Kidney glomerular epithelial cell (primary cell): ENCODE measurements at regions not wholly inside any gene's neighbourhood (a gene's known extent, or its start where the extent isn't known, plus 50 kb on each side); places are given as distances from the start of the nearest gene placed in this dataset.
"Not testable (repeated sequence)": the region's sequence is repeated elsewhere in the genome, so short reads cannot be mapped to it uniquely, and the experiment has no call there.

Experiments
- DNase-seq: peaks from one replicate; lab custom pipeline; 2025; lab: John Stamatoyannopoulos, UW

DNA sequence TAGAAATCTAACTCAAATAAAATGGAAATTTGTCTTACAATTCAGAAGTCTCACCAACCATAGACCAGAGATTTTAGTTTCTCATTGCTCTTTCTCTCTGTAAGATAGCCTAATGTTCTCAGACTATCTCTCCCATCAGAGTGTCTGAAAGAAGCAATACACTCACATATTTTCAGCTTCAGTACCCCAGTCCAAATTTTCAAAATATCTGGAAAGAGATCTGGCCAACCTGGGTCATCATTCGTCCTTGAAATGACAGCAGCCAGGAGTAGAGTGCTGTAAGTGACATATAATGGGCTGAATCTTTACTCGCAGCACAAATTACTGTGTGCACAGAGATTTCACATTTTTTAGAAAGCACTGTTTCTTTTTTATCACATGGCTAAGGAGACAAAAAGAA is 313.3 kb upstream of the PRR16 start:
- no peak for DNase-seq

DNA sequence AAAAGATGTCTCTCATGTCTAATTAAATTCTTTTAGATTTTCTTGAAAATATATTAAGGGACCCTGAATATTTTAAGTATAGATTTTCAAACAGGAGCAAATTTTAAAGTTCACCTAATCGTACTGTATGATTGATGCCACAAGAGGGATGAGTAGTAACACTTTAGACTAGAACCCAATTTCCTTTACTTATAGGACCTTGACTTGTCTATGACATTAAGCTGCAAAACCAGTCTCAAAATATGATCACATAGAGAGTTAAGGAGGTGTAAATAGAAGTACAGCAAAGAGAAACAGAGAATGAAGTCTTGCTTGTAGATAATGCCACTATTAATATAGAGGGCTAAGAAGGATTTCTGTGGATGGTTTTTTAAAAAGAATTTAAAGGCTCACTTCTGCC is 312.9 kb upstream of the PRR16 start:
- DNase-seq: no peak

DNA sequence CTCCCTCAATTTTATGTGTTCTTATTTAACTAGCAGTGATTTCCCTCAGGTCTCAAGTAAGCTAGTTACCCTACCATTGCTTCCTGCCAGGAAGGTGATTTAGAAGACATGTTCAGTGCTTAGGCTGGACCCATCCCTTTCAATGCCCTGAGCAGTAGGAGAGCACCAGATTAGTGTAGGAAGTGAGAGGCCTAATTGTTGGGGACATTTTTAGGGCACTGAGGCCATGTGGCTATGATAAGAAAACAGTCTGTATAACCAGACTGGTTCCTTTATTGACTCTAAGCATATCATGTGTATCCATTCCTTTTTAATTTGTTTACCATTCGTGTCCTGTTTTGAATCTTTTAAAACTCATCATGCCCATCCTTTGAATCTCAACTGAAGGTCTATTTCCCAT is 312.3 kb upstream of the PRR16 start:
- no peak for DNase-seq

DNA sequence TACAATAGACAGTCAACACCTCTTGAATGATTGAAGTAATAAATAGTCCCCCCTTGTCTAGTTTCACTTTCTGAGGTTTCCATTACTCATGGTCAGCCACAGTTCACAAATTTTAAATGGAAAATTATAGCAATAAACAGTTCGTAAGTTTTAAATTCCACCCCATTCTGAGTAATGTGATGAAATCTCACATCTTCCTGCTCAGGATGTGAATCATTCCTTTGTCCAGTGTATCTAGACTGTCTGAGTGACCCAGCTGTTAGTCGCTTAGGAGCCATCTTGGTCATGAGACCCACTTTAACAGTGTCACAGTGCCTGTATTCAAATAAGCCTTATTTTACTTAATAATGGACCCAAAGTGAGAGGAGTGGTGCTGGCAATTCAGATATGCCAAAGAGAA is 311.6 kb upstream of the PRR16 start:
- DNase-seq: no peak

DNA sequence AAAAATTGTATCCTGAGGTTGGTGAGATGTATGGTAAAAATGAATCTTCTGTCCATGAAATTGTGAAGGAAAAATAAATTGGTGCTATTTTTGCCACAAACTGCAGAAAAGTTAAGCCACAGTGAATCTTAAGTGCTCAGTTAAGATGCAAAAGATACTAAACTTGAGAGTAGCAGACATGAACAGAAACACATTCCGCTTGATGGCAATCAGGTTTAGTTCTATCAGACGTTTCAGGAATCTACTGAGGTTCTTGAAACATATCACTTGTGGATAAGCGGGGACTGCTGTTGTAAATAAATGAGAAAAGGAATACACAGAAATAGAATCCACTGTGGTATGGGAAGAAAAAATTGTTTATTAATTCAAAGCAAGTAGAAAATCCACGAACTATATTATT is 311.2 kb upstream of the PRR16 start:
- DNase-seq: no peak

DNA sequence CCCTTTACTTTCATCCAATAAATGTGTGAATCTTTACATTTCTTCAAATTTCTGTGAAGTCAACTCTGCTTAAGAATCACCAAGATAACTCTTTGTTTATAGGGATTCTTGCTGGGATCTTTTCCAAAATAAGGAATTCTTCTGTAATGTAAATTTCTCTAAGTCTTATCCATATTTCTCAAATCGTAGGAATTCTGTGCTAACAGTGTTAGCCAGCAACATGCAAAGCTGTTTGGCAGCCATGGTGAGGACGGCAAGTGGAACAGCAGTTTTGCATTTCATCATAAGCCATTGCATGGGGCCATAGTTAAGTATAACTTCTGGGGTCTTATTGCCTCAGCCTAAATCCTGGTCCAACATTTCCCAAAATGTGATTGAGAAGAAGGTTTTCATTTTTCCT is 310.5 kb upstream of the PRR16 start:
- DNase-seq: no peak

DNA sequence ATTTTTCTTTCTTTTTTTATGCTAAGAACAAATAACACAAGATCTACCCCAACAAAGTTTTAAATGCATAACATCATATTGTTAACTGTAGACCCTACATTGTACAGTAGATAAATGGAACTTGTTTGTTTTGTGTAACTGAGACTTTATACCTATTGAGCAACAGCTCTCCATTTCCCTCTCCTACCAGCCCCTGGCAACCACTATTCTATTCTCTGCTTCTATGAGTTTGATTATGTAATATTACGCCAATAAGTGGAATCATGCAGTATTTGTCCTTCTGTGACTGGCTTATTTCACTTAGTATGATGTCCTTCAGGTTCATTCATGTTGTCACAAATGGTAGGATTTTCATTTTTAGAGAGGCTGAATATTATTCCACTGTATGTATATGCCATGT is 308.2 kb upstream of the PRR16 start:
- no peak for DNase-seq

DNA sequence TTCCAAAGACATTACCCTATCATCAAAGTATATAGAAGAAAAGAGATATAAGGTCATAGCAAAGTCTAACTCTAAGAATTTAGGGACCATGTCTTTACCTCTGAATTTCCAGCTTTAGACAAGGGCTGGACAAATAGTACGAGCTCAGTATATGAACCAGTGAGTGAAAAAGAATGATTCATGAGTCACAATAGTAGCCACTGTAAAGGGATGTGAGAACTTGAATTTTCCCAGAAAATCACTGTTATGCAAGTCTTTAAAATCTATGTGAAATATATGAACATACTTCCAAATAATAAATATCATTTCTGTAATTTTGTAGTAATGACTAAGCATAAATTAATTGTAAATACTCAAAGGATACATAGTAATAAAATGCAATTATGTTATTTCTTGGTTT is 305.9 kb upstream of the PRR16 start:
- DNase-seq: no peak

DNA sequence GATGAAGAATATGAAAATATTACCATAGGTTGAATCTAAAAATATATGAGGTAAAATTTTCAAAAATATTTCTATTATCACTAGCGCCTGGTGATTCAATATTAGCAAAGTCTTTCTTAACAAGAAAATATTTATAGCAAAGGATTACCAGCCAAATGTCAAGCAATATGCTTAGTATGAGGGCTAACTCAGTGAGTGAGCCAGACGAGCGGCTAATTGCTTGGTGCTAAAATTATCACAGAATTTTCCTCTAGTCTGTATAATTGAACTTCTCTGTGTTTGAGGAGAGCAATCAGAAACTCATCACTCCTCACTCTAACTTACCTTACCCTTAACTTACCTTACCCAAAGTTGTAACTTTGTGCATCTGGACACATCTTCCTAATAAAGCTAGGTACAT is 304.9 kb upstream of the PRR16 start:
- DNase-seq: no peak

DNA sequence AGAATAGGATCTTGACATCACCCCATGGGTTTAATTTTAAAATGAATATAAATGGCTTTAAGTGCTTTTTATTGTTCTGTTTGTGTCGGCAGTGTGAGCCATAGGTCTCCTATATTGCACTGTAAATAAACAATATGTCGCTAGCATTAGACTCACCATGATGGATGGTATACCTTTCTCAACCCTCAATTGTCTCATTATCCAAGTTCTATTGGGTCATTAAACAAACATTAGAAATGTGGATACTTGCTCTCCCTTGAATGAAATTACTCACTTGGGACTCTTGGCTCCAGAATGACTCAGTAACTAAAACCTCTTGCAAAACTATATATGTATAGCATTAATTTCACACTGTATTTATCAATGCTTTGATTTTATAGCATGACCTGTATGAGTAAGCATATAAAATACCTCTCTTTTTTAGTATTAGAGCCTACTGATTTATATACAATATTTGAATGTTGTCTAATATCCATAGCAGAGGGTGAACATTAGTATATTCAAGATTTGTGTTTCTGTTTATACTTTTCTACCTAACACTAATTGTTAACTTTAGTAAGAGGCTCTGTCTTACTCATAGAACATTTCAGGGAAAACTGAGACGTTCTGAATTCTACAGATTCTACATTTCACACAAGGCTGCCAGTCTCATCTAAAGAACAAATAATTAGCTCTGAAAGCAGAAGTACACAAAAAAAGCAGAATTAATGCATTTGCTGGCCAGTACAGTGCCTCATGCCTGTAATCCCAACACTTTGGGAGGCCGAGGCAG is 303.8 kb upstream of the PRR16 start:
- DNase-seq: no peak

DNA sequence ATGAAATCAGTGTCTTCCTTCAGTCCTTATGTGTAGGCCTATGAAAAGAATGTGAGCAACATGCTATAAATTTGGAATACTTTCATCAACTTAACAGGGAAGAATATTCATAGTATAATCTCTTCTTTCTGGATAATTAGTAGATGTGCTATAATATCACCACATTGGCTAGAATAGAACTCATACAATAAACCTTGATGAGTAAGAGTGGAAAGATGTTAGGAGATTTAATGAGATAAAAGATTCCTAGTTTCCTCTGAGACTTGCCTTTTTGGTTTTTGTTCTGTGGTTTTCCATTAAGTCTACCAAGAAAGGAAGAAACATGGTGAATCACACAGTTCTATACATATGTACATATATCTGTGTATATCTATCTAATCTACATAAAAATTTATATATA is 301.8 kb upstream of the PRR16 start:
- DNase-seq: no peak

DNA sequence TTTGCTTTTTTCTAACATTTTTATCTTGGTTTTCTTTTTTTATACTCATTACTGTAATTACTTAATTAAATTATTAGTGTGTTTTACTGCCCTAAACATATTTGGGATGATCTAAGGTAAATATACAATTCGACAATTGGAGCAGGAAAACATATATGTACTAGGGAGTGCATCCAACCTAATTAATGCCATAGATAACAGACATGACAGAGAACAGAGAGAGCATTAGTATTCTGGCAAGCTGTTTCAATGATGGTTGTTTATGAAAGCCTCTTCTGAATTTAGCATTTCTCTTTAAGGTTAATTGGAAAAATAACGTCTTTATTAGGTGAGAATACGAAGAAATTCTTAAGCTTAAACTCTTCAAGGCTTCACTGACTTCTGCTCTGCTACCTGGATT is 300.1 kb upstream of the PRR16 start:
- no peak for DNase-seq

DNA sequence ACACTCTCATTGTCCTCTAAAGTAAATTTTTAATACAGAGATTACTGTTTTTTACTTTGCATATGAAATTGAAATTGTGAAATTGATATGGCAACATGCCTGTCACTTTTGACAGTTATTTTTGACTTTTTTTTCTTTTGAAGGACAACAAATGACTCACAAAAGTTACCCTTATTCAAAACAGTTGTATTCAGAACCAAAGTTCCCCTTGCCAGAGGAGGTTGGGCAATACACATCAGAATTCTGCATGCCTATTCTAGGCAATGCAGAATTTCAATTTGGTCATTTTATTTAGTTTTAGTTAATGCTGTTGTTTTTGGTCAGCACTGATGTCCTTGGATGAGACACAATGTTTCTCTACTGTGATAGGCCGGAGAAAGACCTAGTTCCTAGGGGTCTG is 299.1 kb upstream of the PRR16 start:
- DNase-seq: no peak

DNA sequence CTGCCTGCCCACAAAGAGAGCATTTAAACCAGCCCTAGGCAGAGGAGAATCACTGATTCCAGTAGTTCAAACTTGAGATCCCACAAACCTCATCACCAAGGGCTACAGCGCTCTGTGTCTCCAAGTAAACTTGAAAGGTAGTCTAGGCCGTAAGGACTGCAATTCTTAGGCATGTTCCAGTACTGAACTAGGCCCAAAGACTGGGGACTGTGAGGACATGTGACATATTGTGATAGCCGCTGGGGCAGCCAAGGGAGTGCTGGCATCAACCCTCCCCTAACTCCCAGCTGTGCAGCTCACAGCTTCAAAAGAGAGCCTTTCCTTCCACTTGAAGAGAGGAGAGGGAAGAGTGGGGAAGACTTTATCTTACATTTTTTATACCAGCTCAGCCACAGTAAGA is 291.0 kb upstream of the PRR16 start:
- DNase-seq: no peak

DNA sequence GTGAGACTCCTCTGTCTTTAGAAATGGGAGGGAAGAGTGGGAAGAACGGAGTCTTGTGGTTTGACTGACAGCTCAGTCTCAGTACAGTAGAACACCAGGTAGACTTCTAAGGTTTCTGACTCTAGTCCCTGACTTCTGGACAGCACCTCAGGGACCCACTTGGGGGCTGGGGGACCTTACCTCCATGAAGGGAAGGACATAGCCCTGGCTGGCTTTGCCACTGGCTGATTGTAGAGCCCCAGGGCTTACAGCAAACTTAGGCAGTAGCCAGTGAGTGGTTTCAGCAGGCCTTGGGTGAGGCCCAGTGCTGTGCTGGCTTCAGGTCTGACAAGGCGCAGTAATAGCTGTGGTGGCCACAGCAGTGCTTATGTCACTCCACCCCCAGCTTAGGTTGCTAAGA is 290.0 kb upstream of the PRR16 start:
- no peak for DNase-seq

DNA sequence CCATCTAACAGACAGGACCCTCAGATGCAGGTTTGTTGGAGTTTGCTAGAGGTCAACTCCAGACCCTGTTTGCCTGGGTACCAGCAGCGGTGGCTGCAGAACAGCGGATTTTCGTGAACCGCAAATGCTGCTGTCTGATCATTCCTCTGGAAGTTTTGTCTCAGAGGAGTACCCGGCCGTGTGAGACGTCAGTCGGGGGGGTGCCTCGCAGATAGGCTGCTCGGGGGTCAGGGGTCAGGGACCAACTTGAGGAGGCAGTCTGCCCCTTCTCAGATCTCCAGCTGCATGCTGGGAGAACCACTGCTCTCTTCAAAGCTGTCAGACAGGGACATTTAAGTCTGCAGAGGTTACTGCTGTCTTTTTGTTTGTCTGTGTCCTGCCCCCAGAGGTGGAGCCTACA is 282.9 kb upstream of the PRR16 start:
- DNase-seq: not testable (repeated sequence)

DNA sequence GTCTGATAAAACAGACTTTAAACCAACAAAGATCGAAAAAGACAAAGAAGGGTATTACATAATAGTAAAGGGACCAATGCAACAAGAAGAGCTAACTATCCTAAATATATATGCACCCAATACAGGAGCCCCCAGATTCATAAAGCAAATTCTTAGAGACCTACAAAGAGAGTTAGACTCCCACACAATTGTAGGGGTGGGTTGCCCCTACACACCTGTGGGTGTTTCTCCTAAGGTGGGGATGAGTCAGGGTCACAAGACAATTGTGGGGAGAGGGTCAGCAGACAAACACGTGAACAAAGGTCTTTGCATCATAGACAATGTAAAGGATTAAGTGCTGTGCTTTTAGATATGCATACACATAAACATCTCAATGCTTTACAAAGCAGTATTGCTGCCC is 269.4 kb upstream of the PRR16 start:
- not testable (repeated sequence) for DNase-seq

DNA sequence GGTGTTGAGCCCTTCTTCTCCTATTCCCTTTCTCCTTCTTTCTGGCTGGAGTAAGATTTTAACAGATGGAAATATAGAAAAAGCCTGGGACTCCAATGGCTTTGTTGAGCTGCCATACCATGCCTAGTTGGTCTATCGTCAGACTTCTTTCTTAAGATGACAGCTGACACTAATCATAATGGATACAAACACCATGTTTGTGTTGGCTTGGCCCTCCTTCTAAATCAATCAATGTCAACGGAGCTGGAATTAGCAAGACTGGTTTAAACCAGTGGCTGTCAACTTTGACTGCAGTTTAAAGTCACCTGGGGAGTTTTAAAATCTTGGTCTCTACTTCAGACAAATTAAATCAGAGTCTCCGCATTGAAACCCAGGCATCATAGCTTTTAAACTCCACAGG is 264.5 kb upstream of the PRR16 start:
- DNase-seq: no peak

DNA sequence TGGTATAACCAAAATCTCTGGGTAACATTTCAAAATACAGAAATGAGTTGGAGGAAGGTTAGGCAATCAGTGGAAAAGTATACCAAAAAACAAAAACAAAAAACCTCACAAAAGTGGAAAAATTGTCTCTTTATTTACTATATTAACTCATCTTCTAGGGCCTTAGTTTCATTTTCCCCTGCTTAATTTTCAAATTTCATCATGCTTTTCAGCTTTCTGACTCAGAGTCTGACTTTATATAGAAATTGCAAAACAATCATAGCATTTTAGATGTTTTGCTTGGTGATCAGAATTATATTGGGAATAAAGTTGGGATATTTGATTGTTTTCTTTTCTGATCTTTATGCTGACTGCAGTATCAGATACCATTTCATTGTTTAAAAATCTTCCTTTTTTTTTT is 257.0 kb upstream of the PRR16 start:
- no peak for DNase-seq

DNA sequence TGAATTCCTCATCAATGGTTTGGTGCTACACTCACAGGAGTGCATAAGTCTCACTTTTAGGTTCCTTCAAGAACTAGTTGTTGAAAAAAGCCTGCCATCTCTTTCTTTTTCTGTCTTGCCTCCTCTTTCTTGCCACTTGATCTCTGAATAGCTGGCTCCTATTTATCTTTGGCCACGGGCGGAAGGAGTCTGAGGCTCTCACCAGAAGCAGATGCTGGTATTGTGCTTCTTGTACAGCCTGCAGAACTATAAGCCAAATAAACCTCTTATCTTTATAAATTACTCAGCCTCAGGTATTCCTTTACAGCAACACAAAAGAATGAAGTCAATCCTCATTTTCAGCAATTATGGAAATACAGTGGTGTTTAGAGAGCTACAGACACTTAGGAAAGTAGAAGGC is 247.1 kb upstream of the PRR16 start:
- no peak for DNase-seq

DNA sequence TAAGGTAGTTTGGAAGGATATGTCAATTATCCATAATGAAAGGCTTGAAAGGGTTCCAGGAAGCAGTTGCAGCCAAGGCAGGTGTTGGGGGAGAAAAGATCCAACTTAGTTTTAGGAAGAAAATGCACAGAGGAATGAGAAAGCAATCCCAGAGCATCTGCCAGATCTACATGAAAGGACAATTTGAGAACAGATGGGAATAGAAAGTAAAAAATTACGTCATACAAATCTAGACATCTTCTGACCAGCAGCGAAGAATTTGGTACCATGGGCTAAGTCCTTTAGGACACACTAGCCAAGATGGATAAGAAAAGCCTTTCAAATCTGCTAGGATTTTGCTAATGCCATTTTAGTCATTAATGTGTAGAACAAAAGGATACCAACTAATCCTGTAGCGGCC is 244.1 kb upstream of the PRR16 start:
- DNase-seq: no peak

DNA sequence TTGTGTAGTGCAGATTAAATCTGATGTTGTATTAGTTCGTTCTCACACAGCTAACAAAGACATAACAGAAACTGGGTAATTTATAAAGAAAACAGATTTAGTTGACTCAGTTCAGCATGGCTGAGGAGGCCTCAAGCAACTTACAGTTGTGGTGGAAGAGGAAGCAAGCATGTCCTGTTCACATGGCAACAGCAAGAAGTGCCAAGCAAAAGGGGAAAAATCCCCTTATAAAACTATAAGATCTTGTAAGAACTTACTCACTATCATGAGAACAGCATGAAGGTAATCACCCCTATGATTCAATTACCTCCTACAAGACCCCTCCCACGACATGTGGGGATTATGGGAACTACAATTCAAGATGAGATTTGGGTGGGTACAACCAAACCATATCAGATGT is 238.6 kb upstream of the PRR16 start:
- no peak for DNase-seq

DNA sequence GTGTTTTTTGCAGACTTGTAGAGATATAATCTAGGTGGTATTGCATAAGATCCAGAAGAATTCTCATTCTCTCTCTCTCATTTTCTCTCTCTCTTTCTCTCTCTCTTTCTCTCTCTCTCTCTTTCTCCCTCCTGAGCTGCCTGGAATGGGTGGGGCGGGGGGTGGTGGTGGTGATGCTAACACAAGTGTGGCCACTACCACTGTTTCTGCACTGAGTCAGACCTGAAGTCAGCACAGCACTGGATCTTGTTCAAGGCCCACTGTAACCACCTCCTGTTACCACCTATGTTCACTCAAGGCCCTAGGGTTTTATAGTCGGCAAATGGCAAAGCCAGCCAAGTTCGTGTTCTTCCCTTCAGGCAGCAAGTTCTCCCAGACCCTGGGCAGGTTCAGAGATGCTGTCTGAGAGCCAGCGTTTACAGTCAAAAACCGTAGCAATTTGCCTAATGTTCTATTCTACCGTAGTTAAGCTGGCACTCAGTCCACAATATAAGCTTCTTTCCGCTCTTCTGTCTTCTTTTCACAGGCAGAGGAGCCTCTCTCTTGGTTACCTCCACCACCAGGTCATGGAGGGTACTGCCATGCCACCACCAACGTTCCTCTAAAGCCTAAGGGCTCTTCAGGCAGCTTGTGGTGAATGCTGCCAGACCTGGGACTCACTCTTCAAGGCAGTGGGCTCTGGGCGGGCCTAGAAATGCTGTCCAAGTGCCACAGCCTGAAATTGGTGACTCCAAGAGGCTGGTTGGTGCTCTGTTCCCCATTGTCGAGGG is 235.7 kb upstream of the PRR16 start:
- DNase-seq: no peak

DNA sequence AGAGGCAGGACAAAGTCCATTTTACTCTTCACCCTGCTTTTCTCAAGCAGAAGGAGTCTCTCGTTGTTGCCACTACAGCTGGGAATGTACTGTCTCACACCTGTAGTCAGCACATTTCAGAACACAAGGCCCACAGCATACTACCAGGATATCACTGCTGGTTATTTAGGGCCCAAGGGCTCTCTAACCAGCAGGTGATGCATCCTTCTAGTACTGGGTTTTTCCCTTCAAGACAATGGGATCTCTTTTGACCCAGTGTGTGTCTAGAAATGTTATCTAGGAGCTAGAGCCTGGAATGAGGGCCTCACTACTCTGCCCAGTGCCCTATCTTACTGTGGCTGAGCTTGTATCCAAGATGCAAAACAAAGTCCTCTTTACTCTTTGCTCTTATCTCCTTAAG is 235.1 kb upstream of the PRR16 start:
- no peak for DNase-seq
